ENCODE measurements at regions not wholly inside any gene's neighbourhood (a gene's known extent, or its start where the extent isn't known, plus 50 kb on each side); places are given as distances from the start of the nearest gene placed in this dataset.

DNA sequence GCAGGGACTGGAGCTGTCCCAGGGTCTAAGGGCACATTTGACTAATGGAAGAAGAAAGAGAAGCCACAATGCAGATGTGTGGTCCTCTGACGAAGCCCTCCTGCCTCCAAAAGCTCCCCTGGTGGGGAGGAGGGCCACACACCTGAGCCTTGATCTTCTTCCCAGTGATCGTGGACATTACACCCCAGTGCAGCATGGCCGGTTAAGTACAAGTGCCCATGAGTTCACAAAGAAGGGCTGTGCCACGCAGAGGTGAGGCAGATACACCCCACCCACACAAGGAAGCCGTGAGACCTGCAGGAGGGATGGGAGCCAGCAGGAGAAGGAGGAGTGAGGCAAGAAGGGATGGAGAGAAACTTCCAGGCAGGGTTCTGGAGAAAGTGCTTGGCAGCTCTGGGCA, 199.0 kb upstream of the MVB12B start:
- DNase-seq = no peak

DNA sequence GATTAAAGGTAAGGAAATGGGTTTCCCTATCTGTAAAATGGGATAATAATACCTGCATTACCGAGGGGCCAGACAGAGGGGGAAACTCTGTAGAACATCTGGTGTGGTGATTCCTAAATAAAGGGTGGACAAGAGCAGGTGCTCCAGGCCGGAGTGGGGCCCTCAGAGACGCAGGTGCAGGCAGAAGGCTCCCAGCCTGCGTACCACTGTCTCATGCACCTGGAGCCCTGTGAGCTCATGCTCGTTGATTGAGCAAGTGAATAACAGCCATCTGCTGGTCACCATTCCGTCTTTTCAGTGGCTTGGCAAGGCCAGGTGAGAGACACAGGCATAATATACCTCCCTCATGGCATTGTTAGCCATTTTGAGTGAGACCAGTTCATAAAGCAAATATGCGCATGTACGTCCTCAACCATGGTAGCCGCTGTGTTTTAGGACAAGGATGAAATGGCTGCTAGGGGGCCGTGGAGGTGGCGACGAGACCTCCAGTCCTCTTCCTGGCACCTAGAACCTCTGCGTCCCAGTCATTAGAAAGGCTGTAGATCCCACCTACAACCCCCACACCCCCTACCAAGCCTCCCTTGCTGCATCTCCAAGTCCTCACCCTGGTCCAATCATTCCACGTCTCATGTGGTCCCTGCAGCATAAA, 198.0 kb upstream of the MVB12B start:
- DNase-seq = no peak

DNA sequence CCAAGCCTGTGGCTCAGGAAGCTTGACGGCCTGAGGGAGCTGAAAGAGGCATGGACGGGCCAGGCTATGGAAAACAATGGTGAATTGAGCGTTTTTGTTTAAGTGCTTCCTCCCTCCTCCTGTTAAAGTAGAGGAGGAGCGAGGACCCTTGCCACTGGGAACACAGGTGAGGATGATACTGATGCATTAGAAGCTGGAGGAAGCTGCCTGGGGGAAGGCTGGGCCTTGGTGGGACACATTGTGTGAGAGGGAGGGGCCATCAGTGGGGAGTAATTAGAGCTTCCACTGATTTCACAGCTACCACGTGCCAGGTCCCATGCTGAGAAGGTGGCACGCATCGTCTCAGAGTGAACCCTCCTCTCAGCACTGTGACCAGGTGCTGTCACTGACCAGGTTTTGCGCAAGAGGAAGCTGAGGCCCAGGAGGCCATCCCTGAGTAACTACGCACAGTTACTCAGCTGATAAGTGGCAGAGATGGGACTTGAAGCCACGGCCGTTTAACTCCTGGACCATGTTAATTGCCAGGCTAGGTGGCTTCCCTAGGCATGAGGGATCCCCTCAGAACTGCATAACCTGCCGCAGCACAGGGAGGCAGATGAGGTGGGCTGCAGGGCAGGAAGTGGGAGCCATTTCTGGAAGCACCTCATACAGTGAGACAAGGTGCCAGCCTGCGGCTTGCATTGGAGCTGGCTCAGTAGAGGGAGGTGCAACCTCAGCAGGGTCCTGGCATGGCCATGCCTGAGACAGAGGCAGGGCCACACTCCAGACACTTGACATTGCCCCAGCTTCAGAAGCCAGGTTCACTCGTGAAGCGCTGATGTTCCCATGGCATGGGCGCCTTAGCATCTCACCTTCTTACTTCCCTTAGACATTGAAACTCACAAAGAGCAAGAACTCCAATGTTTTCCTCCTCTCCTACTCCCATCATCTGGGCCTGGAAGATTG, 195.3 kb upstream of the MVB12B start:
- DNase-seq = no peak

DNA sequence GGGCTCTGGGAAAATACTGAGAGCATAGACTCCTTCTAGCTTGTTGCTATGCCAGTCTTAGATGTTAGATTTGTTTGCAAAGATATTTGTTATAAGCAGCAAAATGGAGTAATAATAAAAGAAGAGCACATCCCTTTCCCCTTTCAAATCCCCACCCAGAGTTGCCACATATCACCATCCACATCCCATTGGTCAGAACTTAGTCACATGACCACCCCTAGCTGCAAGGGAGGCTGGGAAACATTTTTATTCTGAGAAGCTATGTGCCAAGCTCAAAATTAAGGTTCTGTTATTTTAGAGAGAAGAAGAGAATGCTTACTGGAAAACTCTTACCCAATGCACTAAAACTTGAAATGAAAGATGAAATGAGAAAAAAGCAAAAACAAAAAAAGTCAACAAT, 193.9 kb upstream of the MVB12B start:
- DNase-seq = no peak

DNA sequence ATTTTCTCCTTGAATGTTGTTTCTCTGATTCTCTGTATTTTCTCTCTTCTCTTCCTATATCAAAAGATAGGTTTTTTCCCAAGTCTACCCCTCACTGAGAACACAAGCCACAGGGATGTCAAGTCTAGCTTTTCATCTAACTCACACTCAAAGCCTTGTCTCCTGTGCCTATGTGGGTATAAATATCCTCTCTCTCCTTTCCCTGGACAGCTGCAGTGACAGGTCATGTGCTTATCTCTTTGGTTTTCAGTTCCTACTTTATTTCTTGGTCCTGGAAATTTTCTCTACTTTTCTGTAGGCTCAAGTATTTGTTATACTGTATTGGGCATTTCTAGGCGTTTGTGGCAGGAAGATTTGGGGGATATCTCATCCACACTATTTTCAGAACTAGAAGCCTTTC, 182.4 kb upstream of the MVB12B start:
- DNase-seq = no peak

DNA sequence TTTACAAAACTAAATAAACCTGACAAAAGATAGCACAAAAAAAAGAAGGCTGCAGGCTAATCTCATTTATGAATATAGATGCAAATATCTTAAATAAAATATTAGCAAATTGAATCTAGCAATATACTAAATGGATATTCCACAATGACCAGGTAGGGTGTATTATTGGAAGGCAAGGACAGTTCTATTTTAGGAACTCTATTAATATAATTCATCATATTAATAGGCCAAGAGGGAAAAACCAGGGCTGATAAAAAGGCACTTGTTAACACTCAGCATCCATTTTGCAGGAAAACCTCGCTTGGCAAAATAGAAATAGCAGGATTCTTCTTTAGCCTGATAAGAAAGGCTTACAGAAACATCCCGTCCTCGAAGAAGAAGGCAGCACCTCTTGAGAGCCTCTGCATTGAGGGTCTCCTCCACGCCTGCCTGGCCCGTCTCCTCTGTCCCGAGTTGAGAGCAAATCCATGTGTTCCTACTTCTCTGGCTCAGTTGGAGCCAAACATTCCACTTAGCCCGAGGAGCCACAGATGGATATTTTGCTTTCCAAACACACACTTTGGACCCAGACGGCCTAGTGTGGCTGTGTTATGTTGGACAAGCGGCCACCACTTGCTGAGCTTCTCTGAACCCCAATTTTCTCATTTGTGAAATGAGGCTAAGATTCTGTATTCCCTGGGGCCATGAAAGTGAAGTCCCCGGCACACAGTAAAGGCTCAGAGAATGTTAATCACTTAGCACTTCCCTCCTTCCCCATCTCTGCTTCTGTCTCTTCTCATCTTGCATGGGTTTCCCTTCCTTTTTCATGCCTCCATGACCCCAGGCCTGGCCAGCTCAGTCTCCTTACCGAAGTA, 181.8 kb upstream of the MVB12B start:
- no peak for DNase-seq

DNA sequence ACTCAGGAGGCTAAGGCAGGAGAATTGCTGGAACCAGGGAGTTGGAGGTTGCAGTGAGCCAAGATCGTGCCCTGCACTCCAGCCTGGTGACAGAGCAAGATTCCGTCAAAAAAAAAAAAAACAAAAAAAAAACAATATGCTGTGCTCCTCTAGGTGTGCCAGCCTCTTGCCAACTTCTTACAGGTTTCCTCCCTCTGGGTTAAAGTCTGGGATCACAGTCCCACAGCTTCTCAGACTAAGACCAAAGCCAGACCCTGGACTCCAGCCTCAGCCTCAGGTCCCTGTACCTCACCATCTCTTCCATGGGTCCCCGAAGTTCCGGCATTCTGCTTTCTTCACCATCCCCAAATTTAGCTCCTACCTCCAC, 180.8 kb upstream of the MVB12B start:
- no peak for DNase-seq

DNA sequence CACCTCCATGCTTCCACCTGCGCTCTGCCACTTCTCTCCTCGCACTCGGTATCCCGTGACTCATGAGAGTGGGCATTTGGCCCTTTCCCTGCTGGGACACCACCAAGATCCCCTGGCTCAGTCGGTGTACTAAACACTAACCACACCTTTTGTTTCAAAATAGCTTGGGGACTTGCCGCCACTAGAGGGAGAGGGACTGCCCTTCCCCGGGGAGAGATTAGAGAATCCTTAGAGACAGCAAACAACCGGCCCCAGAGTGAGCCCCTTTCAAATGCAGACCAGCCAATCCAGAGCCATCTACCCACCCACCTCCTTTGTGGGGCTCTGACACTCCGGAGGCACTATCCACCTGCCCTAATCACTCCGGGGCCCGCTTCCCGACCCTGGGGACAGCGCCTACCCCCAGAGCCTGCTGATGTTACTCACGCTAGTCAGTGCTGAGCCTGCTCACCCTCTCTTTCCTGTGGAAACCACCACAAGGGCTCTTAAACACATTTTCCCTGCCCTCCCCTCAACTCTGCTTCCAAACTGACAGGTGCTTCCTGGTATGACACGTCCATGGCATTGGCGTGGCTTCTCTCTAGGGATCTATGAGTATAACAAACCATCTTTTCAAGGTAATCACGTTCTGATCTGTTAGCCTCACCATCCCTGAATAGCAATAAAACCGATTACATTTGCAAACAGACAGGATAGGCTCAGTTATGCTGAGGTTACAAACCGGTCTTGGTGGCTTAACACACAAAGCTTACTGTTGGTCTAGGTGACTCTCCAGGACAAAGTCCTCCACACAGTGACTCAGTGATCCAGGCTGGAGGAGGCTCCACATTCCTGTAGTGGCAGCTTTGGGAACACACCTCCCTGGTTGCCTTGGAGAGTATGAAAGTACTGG, 180.1 kb upstream of the MVB12B start:
- DNase-seq = peak; percentile 3

DNA sequence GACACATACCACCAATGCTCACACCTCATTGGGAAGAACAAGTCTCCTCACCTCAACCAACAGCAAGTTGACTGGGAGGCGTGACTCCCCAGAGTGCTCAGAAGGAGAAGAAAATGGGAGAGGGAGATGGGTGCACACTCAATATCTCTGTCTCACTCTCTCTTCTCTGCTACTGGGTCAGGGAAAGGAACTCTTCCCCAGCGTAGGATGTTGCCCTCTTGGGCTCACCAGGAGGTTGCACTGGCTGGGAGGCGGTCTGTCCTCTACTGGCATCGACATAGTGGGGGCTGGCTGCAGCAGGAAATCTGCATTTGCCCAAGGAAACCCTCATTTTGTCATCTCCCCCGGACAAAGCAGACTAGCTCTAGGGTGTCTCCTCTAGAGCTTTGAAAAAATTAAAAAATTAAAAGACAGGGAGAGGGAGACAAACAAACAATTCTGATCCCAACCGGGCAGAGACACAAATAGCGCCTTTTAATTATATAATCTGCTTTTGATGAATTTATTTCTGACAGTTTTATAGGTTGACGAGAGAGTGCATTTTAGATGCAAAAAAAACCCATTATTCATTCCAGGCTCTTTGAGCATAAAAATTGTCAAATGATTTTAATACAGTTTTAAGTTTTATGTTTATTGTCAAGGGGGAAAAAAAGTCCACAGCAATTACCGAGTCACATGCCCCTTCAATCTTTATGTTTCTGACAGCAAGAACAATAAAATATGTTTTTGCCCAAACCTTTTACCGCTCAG, 179.3 kb upstream of the MVB12B start:
- DNase-seq = no peak

DNA sequence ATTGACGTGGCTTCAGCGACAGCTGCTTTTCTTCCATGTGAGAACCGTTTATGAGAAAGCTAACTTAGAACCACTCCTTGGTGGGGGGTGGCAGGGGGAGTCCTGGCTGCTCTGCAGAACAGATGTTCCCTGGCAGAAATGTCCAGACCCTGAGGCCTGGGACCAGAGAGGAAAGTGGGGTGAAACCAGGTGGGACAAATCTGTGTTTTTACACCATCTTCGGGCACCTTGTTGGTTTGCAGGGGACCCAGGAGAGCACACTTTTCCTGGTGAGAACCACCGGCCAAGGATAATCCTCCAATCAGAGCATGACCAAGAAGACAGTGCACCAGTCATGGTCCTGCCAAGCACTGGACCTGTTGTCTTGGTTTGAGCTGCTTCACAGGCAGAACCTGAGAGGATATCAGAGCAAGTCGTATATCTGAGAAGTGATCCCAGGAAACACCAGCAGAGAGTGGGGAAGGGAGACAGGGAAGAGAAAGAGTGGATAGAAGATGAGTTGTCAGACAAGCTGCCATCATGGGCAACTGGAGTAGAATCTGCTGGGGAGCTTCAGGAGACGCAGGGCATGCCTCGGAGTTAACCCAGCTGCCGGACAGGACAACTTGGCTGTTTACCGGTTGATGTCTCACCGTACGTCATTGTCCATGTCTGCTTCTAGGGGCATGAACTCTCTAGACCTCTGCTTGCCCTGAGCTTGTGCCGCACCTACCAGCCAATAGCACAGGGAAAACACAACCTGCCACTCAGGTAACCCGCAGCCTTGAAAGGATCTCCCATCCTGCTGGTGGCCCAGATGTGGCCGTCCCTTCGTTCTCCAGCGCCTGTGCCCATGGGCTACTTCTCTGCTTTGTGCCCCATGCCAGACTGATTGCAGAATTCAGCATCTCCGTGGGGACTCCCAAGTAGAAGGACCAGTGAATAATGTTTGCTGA, 178.4 kb upstream of the MVB12B start:
- DNase-seq = no peak

DNA sequence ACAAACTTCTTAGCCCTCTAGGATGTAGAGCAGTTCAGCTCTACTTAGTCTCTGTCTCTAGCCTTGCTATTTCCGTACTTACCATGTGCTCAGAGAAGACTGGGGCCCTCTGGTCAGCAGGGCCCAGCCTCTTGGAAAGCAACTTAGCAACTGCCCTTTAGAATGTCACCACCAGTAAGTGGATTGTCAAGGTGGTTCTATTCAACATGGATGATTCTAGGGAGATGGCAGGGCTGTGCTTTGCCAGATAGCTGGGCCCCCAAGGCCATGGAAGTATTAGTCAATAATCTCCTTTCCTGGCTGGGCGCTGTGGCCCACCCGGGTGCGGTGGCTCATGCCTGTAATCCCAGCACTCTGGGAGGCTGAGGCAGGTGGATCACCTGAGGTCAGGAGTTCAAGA, 177.6 kb upstream of the MVB12B start:
- no peak for DNase-seq

DNA sequence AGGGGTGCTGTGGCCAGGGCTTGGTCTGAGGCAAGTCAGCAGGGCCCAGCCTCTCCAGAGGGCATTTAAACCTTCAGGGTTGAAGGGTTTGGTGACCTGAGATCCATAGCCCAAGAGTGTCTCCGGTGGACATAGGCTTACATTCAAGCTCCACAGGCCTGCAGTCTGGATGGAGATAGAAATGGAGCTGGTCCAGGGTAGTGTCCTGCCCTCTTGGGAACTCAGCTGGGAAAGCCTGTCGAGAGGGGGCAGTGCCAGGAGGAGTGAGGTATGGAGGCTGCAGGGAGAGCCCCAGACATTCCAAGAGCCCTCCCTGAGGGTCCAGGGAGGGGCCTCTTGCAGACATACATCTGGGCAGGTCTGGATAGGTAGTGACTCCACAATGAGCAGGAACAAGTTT, 177.0 kb upstream of the MVB12B start:
- DNase-seq = no peak

DNA sequence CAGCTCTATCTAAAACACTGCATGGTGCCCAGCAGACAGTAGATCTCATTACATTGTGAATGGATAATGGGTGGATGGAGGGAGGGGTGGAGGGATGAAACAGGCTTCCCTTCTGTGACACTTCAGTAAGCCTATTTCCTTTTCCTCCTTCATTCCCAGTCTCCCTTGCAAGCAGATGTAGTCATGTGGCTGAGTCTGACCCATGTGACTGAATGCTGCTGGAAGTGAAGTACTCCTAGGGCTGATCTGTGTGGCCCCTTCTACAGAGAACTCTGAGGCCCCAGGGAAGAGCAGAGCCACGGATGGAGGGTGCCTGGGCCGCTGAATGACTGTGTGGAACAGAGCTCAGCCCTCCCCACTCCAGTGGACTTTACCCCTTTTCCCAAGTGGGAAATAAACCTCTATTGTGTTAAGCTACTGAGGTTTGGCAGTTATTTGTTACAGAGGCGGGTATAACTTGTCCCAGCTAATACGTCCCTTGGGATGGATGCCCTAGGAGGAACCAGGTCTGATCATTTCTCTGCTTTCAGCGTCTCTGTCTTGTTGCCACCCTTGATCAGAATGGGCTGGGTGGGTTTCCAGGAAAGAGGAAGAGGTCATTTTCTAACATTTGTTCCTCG, 176.1 kb upstream of the MVB12B start:
- no peak for DNase-seq

DNA sequence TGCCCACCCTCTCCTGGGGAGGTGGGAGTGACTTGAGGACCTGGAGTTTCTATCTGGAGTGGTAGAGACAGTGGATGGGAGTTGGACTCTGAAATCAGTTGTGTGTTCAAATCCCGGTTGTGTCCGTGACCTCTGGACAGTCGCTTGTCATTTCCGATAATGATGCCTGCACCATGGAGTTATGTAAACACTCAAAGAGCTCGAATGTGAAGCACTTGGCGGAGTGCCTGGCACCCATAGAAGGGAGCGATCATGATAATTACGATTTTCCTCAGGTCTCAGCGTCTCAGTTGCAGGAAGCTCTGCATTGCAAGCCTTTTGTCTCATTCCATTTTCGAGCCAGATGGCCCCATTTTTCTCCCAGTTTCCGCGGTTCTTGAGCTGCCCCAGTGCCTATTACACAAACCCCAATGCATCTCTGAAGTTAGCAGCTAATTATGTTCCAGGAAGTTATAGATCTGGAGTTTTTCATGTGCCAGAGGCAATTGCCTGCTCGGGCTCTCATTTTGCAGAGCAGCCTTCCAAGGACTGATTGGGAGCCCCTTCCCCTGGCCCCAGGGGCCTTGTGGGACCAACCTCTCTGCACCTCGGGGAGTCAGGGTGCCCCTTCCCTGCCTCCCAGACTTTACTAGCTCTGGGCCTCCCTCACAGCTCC, 175.5 kb upstream of the MVB12B start:
- DNase-seq = no peak

DNA sequence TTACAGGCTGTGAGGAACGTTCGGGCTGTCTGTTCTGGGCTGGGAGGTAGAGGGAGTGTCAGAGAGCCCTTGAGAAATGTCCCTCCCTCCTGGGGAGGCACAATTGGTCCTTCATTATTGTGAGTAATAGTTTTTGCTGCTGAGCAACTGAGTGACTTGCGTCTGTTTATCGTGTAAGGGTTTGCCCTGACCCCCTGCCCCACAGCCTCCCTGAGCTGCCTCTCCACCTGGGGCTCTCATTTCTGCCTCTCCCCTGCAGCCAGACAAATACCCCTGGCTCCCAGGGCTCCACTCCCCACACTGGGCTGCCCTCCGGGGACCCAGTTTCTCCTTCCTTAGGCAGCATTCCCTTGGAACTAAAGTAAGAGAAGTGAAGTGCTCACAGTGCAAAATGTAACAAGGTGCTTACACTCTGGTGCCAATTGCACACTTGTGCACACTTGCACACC, 174.9 kb upstream of the MVB12B start:
- no peak for DNase-seq

DNA sequence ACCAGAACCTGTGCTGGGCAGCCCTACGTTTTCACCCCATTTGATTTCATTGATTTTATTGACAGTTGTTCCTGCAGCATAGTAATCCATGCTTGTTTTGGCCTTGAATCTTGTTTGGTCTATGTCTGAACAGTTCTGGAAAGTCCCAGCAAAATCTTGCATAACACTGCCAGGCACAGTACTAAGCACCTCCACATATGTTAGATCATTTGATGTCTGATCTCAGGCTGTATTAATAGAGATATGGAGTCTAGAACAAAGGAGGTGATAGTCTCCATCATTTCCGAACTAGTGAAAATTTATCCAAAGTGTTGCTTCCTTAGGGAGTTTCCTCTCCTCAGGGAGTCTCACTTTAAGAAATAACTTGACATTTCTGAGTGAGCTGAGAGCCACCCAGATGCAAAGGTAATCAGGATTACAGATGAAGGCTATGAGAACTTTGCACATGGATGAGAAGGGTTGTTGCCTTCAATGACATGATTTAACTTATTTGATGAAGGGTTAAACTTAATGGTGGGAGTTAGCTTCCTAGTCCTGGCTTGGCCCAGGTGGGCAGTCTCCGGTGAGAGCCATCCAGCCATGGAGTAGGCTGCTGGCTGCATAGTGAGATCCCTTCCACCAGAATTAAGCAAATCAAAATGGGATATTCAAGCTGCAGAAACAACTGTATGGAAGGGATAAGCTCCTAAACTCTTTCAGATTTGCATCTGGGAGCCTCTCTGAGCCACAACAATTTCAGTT, 173.8 kb upstream of the MVB12B start:
- no peak for DNase-seq

DNA sequence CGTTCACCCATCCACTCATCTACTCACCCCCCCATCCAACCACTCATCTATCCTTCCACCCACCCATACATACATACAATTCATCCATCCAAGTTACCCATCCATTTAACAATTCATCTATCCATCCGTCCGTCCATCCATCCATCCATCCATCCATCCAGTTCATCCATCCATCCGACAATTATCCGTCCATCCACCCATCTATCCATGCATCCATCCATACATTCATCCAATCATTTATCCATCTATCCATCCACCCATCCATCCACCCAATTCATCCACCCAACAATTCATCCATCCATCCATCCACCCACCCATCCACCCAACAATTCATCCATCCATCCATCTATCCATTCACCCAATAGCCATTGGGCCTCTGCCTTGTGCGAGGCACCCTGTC, 173.2 kb upstream of the MVB12B start:
- no peak for DNase-seq

DNA sequence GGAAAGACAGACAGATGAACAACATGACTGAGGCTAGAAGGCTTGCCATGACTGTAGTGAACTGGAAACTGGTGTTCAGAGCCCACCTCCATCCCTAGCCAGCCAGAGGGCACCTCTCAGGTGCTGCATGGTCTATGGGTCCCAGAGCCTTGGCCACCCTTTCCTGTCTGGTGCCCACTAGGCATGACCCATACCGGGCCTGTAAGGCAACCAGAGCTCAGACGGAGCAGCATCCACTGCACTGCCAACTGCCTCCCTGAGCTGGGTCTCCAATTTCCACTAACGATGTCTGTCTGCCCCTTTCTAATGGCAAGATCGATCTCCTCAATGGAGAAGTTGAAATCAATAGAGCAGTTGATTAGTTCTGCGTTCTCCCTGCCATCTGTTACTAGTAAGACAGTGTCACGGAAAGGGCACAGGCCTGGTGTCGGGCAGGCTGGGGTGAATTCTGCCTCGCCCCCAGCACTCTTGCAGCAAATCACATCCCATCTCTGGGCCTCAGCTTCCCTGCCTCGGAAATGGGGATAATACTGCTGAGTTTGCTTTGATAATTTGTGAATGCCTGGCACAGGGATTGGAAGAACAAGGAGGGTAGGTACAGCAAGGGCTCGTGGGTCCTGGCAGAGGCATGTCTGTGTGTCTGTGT, 172.3 kb upstream of the MVB12B start:
- DNase-seq = no peak
